Hypothalamus (tissue), 51 donors: ENCODE measurements at regions not wholly inside any gene's neighbourhood (a gene's known extent, or its start where the extent isn't known, plus 50 kb on each side); places are given as distances from the start of the nearest gene placed in this dataset.

Experiments used
- DNase-seq, 51 donors: peaks; one replicate each; lab custom pipeline; 2025; lab: John Stamatoyannopoulos, UW

DNA sequence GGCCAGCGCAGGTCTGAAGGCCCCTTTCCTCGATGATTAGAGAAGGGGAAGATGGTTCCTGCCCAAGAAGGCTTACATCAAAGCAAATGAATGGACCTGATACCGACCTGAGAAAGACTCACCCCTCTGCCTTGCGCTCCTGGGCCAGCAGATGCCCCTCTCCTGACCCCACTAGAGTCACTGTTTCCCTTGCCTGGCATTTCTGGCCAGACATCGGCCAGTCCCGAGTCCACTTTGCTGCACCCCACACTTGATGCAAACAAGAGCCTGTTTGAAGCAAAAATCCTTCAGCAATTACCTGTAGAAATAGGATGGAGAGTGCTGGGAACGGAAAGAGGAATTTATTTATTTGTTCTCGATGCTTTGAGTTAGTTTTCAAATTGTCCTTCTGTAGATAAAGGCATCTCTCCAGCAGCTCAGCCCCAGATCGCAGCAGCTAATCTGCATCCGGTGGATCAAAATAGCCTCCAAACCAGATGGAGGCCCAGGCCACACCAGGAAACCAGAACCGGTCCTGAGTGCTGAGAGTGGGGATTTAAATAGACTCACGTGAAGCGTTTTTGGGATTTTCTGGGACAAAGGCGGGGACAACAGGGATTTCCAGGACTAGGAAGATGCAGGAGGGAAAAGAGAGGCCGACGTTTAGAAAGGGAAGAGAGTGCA is 148.6 kb downstream of the TRIM29 start:
- DNase-seq: no peak

DNA sequence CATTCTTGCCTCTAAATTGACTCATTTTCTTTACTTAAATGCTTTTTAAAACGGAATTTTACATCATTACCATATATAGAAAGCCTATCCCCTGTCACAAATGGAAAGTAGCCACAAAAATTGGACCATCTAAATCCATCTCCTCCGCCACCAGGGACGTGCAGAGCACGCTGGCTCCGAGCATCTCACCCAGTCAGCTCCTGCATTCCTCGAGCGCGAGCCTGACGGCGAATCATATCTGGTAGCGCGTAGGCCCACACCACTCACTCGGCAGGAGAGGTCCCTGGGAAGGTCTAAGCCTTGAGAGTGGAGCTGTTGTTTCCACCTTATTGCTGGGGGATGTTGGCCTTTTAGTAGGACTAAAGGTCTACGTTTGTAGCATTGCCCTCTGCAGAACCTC is 152.4 kb downstream of the TRIM29 start:
- no peak for DNase-seq

DNA sequence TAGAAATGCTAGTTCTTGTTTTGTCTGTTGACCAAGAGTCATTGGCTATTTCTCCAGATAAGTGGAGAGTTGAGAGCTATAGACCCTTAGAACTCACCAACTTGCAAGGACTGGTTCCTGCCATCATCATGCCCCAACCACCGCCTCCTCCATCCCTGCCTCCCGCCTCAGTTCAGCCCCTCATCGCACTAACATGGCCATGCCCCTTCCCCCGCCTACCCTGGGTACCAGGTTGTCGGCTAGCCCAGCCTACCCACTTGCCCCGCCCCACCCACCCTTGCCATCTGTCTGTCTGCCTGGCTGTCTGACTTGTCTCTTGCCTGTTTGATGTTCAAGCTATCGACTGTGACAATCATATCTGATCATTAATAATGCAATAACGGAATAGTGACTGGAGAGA is 154.1 kb downstream of the TRIM29 start:
- no peak for DNase-seq

DNA sequence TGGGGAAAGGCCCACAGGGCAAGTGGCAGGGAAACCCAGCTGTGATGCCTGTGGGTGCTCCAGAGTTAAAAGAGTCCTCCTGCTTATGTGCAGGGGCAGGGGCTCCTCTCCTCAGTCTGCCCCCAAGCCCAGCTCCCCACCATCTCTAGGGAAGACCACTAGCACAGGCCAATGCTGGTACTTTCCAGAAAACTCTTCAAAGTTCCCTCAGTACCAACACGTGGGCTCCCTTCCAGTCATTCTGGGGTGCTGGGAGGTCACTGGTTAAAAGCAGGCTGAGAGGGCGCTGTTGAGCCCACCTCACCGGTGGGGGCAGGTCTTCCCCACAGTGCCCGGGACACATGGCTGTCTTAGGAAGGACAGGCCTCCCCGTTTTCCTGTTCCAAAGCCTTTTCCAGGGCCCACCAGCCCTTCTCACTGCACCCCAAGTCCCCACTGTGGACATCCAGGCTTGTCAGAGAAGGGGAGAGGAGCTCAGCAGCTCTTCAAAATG is 154.6 kb downstream of the TRIM29 start:
- DNase-seq: no peak

- peak in 2 of 51 donors; percentile 47 to 50 for DNase-seq
Observed at GRCh38 chr11:119982517-119983239, 155.2 kb downstream of the TRIM29 start.

- DNase-seq: no peak
Observed at GRCh38 chr11:119980431-119980830, 157.5 kb downstream of the TRIM29 start.

- no peak for DNase-seq
Observed at GRCh38 chr11:119979701-119980100, 158.2 kb downstream of the TRIM29 start.

- no peak for DNase-seq
Observed at GRCh38 chr11:119978696-119979095, 159.2 kb downstream of the TRIM29 start.

GRCh38 chr11:119977881-119978280 is 160.0 kb downstream of the TRIM29 start:
- no peak for DNase-seq

DNA sequence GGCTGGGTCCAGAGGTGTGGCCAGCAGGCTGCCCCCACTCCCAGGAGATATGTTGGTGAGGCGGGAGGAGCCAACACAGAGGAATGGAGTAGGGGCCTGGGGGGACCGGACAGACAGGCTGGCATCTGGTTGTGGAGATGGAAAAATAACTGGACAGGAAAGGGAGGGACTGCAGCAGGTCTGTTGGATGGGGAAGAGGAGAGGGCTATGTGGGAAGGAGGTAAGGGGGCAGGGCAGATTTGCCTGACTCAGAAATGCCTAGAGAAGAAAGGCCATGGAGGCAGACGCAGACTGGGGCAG is 160.4 kb downstream of the TRIM29 start:
- DNase-seq: no peak

DNA sequence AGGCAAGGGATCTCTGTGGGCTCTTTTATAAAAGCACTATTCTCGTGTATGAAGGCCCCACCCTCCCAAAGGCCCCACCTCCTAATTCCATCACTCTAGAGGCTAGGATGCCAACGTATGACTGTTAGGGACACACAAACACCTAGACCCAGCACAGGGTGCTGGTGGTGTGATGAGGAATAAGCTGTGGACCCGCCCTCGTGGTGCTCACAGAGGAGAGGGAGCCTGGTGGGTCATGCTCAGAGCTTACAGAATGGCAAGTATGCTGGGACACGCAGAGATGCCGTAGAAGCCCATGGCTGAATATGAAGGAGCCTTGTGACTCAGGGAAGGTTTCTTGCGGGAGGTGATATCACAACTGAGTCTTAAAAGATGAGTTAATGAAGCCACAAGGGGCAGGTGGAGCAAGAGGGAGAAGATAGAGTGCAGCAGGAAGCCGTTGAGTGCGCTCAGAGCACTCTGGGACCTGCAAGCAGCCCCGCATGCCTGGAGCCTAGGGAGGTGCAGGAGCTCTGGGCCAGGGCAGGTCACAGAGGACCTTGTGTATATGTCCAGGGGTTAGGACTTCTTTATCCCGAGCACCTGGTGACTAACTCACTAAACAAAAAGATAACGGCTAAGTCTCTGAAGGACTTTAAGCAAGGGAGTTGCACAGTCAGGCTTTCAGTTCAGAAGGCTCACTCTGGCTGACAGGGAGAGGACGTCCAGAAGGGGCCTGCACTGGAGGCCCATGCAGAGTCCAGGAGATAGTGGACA is 160.9 kb downstream of the TRIM29 start:
- DNase-seq: peak in 4 of 51 donors; percentile 41 to 59 (median 55)

DNA sequence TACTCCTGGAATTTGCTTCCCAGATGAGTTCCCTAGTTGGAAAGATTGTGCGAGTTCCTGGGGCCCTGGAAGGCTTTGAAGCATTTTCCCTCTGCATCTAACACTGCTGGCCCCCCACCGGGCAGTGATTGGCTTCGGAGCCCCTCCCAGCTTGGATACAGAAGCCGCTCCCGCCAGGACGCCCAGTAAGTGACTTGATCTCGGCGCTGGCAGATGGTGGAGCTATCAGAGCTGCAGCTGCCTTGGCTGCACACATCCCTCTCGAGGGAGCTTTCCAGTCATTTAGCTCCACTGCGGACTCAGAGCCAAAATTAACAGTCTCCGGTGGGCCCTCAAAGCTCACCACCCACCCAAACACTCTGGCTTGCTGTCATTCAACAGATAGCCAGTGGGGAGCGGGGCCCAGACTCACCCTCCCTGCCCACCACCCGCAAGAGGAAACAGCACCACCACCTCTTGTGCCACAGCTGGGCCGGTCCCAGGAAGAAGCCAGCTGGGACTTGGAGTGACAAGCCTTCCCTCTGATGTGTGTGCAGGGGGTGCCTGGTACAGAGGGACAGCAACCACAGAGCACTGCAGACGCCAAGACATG is 162.3 kb downstream of the TRIM29 start:
- DNase-seq: peak in 39 of 51 donors; percentile 34 to 96 (median 79)

GRCh38 chr11:119974467-119974866 is 163.4 kb downstream of the TRIM29 start:
- DNase-seq: peak in 6 of 51 donors; percentile 33 to 56 (median 38)

GRCh38 chr11:119974051-119974450 is 163.9 kb downstream of the TRIM29 start:
- peak in 1 of 51 donors; percentile 21 for DNase-seq

DNA sequence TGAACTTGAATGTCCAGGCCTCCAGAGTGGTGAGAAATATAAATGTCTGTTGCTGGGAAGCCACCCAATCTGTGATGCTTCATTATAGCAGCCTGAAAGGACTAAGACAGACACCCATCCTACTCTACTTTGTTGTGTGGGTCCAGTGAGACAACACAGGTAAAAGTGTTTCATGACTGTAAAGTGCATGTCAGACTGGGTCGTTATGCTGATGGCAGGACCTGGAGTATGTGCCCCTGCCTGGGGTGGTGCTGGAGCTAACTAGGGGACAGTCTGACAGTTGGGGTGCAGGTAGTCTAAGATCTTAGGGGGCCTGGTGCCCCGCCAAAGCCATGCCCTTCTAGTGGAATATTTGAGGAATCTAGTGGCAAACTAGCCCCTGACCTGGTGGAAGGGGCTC is 165.6 kb downstream of the TRIM29 start:
- DNase-seq: no peak

- no peak for DNase-seq
Observed at GRCh38 chr11:119970555-119971304, 167.2 kb downstream of the TRIM29 start.

GRCh38 chr11:119964136-119965025 is 173.5 kb downstream of the TRIM29 start:
- DNase-seq: no peak

- no peak for DNase-seq
Observed at GRCh38 chr11:119957951-119958350, 180.0 kb downstream of the TRIM29 start.

- no peak for DNase-seq
Observed at GRCh38 chr11:119952441-119952840, 185.5 kb downstream of the TRIM29 start.

GRCh38 chr11:119943298-119943655 is 194.6 kb downstream of the TRIM29 start:
- no peak for DNase-seq
